Tongue (tissue), 1 donor: ENCODE measurements at regions not wholly inside any gene's neighbourhood (a gene's known extent, or its start where the extent isn't known, plus 50 kb on each side); places are given as distances from the start of the nearest gene placed in this dataset.

Experiments used
- DNase-seq: peaks from one replicate; pipeline ENCODE4 v3.0.0-alpha.2; 2015

DNA sequence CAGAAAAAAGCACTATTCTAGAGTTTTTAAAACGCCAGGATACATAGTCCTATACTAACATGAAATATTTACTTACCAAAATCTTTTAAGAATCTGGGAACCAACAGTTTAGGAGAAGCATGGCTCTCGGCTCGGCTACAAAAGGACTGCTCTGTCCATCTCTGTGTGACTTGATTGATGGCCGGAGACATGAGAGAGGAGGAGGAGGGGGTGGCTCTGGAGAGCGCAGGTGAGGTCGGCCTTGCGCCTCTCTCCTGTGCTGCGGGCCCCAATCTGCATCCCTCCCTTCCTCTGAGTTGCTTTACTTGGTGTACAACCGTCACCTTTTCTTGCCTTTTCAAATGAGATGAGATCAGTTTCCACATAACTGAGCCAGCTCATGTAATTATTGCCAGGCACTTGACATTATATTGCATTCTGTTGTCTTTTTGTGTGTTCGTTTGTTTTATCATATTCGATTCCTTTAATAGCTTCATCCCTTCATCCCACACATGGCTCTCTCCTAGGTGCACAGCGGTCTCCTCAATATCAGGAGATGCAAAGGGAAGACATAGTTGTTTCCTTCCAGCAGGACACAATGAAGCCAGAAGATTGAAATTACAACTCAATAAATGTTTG lies 87.8 kb upstream of the KLF6 start:
- no peak for DNase-seq

DNA sequence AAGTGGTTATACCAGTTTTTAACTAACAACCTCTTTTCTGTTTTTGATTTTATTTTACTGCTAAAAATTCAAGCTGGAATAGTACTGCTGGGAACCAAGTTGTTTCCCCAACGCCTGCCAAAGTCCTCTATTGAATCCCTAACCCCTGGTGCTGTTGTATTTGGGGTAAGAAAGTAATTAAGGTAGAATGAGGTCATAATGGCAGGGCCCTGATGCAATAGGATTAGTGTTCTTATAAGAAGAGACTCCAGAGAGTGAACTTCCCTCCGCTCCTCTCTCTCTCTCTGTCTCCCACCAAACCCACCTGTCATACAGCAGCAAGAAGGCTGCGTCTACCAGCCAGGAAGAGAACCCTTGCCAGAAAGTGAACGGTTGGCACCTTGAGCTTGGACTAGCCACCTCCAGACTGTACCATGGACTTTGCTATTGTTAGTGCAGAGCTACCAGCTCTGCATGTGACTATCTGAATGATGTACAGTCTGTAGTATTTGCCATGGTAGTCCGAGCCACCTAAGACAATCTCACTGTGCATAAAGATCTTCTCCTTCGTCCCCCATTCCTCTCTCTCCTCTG lies 86.5 kb upstream of the KLF6 start:
- no peak for DNase-seq

DNA sequence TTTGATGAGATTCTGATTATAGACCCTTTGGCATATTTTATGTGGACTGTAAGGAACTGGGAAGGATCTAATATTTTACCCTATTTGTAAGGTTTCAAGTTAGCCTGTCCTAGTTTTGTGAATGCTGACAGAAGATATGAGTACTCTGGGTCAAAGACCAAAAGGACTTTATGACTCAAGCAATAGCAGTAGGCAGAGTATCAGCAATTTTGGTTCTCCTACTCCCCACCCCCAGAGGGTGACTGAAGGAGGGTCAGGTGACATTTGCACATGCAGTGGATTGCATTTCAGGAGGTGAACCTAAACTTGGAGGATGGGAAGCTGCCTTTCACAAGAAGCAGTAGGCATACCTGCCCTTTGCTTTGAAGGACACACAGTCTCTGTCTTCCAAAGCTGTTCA lies 84.0 kb upstream of the KLF6 start:
- DNase-seq: no peak

DNA sequence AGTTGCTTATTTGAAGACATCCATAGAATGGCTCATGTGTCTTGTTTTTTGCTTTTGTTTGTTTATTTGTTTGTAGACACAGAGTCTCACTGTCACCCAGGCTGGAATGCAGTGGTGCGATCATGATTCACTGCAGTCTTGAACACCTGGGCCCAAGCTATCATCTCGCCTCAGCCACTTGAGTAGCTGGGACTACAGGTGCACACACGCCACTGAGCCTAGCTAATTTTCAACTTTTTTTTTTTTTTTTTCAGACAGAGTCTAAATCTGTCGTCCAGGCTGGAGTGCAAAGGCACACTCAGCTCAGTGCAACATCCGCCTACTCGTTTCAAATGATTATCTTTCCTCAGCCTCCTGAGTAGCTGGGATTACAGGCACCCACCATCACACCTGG lies 83.3 kb upstream of the KLF6 start:
- no peak for DNase-seq

DNA sequence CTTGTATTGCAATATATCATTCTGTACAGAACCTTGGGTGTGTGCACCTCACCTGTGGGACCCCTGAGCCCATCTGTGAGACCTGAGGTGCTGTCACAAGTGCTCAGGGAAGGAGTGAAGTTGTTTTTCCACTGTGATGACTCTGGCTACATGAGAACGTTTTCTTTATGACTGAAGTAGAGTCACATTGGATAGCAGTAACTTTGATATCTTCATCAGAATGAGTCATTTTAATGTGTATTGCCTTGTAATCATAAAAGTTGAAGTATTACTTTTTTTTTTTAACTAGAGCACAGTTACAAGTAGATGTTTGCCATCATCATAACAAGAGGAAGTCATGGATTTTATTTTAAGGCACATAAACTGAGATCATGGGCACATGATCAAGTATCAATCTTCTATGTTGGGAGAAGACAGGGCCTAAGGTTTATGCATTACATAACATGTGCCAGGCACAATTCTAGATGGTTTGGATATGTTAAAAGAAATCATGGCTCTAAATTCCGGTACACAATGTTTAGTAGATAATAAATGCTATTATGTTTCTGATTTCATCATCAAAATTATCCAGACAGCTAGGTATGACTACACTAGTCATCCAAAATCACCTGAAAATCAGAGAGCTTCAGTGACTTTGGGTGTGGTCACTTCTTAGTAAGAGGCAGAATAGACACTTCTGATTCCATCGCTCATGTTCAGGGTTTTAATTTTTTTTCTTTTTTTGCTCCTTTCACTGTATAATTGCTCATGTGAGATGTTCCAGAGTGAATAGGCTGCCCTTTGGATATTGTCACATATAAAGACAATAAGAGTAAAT lies 82.7 kb upstream of the KLF6 start:
- DNase-seq: no peak

DNA sequence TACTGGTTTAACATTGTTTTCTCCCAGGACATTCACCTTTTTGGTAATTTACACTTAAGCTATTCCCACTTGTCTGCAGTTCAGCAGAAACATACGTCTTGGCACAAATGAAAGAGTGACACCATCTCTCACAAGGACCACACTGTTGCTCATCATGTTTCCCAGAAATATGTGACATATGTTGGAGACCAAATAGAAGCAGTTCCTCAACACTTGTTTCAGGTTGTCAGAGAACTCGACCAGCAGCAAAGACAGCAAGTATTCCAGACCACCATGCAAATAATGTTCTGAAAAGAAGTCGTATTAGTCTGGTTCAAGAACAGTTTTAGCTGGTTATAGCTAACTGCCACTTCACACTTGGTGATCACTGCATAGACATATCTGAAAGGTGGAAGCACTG lies 81.3 kb upstream of the KLF6 start:
- peak; percentile 41 for DNase-seq

DNA sequence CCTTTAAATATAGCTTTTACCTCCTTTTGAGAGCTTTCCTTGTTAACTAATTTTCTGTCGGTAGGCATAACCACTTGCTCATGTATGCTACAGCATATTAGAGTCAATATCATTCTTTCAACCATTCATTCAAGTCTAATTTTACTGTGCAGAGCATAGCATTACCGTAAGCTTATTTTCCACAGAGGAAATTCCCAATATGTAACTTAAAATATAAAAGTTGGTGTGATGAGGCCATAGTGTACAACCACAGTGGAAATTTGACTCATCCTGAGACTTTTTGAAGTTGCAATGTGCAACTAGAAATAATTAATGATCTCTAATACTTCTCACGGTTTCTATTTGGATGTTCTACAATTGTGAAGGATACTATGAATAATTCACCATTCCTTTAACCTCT lies 80.6 kb upstream of the KLF6 start:
- DNase-seq: no peak

DNA sequence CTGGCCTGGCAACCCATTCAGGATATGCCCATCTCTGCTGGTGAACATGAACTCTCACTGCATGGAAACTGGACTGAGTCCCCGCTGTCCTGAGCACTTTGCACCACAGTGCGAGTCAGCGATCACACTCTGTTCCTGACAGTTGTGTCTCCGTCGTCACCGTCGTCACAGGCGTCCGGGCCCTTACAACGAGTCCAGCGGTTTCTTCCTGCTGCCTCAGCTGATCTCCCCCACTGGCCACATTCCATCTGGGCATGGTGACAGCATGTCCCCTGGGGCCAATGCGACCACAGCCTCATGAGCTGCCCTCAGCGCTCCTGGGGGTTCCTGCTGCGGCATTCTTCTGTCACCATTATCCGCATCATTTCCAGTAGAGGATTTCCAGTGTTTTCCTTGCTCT lies 76.8 kb upstream of the KLF6 start:
- DNase-seq: no peak

DNA sequence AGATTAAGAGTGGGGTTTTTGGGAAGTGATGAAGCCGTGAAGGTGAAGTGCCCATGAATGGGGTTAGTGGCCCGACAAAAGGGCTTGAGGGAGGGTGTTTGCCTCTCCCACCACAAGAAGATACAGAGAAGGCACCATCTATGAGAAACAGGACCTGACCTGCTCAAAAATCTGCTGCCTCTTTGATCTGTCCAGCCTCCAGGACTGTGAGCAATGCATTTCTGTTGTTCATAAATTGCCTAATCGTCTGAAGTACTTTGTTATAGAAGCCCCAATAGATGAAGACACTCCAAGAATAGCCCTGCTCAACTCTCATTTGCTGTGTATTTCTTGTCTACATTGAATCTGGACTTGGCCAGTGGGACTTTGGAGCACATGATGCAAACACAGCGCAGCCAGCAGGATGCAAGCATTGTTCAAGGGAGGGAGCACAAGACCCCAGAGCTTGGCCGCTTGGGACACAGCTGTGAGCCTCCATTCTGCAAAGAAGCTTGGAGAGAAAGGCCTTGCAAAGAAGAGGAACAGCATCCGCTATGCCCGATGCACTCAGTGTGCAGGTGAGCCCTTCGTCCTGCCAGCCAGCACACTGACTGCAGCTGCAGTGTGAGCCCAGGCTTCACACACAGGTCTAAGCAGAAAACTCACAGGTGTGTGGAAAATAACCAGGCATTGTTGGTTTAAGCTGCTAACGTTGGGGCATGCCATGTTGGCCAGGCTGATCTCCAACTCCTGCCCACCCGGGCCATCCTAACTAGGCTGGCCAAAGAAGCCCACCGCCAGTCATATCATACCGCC lies 73.2 kb upstream of the KLF6 start:
- DNase-seq: no peak

DNA sequence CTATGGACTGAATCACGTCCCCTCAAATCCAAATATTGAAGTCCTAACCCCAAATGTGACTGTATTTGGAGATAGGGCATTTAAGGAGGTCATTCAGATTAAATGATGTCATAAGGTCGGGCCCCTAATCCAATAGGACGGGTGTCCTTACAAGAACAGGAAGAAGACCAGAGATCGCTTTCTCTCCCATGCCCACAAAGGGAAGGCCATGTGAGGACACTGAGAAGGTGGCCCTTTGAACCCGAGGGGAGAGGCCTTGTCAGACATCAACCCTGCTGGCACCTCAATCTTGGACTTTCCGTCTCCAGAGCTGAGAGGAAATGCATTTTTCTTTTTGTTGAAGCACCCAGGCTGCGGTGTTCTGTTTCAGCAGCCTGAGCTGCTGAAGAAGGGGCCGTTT lies 72.3 kb upstream of the KLF6 start:
- no peak for DNase-seq

DNA sequence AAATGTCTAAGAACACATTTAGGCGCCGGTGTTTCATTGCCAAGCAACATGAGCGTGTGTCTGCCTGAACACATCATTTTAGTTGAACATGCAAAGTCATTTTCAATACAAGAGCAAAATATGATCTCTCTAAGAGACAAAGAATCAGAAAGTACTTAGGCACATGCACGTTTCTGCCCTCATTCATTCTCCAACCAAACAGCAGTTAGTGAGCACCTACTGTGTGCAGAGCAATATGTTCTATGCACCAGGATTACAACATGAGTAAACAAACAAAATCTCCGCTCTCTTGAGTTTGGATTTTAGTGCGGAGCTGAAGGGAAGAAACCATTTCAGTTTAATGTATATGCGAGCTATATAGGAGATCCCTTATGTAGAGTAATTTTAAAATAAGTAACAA lies 71.6 kb upstream of the KLF6 start:
- no peak for DNase-seq

DNA sequence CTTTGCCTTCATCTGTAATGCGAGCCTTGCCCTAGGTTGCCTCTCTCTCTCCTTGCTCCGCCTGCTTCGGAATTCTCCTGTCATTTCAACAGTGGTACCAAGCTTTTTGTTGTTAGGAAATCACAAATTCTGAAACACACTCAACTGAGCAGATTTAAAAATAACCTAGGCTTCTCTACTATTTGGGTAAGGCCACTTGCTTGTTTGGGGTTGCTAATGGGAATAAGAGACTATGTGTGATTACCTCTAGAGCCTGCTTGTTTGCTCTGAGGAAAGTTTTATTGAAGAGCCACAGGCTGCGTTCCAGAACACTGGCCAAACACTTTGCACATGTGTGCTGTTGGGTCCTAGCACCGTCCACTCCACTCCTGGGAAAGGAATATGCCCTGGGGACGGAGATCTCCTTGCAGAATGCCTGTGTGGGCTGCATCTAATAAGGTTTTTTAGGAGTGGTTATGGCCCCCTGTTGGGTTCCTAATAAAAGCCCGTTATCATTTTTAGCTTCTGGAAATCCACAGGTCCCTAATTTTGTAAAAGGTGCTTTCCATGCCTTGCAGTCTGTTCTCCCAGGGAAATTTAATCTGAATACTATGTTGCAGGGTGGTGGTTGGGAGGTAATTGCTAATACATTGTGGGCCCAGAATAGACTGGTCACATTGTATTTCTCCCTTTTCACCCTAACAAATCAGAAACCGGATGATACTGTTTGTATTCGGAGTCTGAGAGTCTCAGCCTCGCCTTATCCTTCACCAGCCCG lies 68.7 kb upstream of the KLF6 start:
- no peak for DNase-seq

DNA sequence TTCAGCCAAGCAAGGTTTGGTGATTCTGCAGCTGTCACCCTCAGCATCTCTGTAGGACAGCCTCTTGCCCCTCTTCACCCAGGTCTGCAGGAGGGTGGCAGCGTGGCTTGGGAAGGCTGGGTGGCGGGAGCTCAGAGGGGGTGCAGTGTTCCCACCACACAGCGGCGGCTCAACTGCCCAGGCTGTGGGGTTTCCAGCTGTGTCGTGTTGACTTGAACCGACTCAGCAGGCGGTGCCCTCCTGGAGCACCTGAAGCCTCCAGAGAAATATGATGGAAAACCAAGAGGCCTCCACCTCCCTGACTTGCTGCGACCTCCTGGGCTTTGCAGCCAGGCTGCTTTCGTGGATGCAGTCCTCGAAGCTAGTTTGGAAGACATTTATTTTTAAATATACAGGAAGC lies 68.0 kb upstream of the KLF6 start:
- no peak for DNase-seq

DNA sequence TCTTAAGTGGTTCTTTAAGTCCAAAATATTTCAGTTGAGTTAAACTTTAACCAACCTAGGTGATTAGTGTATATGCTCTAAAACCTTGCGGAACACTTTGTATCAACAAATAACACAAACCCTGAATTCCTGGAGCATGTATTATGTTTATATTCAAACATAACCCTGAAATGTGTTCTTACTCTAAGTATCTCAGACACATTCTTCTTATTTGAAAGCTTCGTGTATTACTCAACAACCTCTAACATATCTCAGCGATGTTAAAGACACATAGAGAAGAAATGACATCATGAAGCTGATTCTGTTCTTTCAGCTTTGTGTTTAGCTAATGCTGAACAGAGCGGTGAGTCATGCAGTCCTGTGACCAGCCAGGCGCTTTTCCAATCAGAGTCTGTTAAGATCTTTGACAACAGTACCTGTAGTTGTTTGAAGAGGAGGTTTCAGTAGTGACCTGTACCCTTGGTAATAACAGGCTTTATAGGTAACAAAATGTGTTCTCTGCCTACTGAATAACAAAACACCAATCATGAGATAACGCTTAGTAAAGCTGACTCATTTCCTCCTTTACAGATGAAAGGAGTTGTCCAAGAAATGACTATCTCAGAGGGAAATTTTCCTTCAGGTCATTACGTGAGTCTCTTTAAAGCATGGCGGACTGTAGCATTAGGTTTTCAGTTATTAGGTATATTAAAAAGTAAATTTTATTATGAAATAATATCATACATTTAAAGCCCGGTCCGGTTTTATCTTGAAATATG lies 67.3 kb upstream of the KLF6 start:
- peak; percentile 78 for DNase-seq

DNA sequence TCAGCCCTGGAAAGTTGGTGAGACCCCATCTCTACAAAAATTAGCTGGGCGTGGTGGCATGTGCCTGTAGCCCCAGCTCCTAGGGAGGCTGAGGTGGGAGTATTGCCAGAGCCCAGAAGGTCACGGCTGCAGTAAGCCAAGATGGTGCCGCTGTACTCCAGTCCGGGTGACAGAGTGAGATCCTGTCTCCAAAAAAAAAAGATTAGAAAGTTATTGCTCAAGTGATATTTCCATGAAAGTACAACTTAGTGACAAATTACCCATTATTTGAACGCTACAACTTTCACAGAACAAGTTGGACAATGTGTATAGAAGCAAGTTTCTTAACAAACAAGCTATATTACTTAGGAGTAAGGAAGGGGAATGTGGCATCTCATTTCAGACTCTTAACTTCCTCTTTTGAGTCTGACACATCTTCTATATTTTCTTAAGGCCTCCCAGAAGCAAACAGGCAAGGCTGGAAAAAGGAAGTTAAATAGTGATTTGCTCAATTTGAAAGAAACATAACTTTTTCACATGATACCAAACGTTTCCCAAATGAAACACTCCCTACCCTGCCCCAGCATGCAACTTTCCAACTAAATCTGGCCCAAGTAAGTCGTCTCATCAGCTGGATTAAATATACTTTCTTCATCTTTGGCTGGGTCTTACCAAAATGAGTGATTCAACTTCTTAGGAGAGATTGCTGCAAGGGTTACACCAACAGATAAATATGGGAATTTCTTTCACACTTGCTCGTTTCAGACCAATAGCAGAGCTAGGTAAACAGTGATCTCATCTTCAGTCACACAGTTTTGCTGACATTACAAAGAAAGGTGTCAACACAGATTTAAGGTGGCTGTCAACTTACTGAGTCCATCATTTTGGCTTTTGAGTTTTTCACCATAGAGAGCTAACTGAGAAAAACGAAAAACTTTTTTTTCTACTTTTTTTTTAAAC lies 66.3 kb upstream of the KLF6 start:
- DNase-seq: peak; percentile 49

DNA sequence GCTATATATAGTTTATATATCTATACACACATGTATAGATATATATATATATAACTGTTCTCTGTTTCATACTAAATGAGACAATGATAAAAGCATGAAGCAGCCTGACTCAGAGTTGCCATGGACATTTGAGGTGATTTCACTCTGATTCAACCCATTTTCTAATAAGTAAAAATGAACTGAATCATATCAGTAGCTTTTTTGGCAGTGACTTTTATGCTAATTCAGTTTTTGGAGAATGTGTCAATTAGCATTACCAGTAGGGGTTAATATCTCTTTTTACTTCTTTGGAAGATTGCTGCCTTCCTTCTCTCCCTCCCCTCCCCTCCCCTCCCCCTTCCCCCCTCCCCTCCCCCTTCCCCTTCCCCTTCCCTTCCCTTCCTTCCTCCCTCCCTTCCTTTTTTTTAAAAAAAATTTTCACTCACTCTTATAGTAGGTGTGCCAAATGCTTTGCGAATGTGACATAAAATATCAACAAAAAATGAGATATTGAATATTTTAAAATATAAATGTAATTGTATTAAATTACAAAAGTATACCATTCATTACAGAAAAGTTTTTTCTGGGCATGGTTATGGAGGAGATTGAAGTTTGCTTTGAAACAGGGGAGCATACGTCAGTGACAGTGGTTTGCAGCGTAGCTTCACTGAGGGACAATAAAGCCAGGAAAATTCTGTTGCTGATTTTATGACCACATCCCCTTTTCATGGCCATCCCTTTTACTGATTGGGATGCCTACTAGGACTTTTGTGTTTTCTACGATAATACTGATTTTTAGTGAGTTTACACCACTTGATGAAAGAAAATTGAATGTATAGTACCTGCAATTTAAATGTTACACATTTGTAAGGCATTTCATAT lies 64.0 kb upstream of the KLF6 start:
- no peak for DNase-seq

DNA sequence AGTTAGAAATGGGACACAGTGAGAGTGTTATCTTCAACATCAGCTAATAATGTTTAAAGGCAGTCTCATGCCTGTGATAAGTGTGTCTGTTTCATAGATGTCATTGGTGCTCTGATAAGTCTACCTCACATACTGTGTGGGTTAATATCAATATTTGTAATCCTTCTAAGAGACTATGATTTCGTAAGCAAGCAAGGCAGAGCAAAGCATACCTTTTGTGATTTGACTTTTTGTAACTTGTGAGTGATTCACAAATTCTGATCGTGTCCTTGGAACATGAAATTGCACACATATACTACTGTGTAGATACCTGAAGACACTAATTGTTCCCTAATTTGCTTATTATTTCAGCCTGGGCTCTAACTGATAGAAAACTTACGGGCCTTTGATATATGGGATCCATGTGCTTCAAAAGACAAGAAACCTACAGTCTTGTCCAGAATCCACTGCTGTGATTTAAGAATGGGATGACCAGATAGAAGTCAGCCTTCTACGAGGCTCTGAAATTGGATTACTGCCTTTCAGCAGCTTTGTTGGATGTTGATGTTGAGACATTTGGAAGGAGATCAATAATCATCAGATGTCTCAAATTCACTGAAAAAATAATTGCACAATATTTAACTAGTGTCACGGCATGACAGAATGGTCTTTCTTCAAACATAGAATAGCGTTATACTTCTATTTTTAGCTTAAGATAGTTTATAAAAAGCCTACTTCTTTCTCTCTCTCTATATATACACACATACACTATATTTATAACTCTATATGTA lies 63.2 kb upstream of the KLF6 start:
- no peak for DNase-seq

DNA sequence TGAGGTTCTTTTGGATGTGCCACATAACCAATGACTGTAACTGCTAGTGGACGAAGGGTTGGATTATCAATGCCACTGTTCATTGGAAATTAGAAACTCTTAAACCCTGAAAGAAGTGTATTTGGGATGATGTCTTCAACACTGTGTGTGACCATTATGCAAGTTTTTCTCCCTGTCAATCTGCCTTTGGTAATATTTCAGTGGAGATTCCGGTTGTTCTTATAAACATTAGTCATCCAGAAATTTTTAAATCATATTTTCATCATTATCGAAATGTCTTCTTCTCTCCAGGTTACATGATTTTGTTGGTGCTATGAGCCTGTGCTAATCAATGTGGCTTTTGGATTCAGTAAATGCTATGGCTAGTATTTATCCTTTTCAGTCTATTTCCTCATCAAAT lies 61.7 kb upstream of the KLF6 start:
- no peak for DNase-seq
